Astrocyte (in vitro differentiated cells and primary cell): ENCODE measurements at regions not wholly inside any gene's neighbourhood (a gene's known extent, or its start where the extent isn't known, plus 50 kb on each side); places are given as distances from the start of the nearest gene placed in this dataset.
"Not testable (repeated sequence)": the region's sequence is repeated elsewhere in the genome, so short reads cannot be mapped to it uniquely, and the experiment has no call there.

ENCODE experiments used
- DNase-seq: peaks from one replicate; pipeline ENCODE4 v3.0.0-alpha.2; 2010; ENCODE audit warnings: low read depth
- FAIRE-seq: peaks from 2 replicates; lab custom pipeline; 2011; peaks lifted over from hg19 to GRCh38; lab: Jason Lieb, UNC
- H2AFZ ChIP-seq: 2 replicates; pipeline ENCODE4 v1.6.0; 2012; ENCODE audit warnings: low read depth, low read length, inconsistent platforms
- H3K27ac ChIP-seq: 2 replicates; pipeline ENCODE4 v1.5.1; 2011; ENCODE audit warnings: low read depth, low read length, inconsistent platforms
- H3K27me3 ChIP-seq: 2 replicates; pipeline ENCODE4 v1.6.0; 2011; ENCODE audit warnings: low read length, inconsistent platforms; ENCODE audit not compliant: insufficient read depth
- H3K36me3 ChIP-seq: 2 replicates; pipeline ENCODE4 v1.5.1; 2011; ENCODE audit warnings: low read length, inconsistent platforms; ENCODE audit not compliant: insufficient read depth
- H3K4me1 ChIP-seq: 2 replicates; pipeline ENCODE4 v1.5.1; 2011; ENCODE audit warnings: low read length, inconsistent platforms; ENCODE audit not compliant: insufficient read depth
- H3K4me2 ChIP-seq: 2 replicates; pipeline ENCODE4 v1.6.0; 2012; ENCODE audit warnings: low read length, inconsistent platforms
- H3K4me3 ChIP-seq: 2 replicates; pipeline ENCODE4 v1.5.1; 2011; ENCODE audit warnings: low read depth, mild to moderate bottlenecking, low read length, inconsistent platforms; ENCODE audit not compliant: insufficient read depth
- H3K79me2 ChIP-seq: 2 replicates; pipeline ENCODE4 v1.6.0; 2012; ENCODE audit warnings: mild to moderate bottlenecking, low read length, inconsistent platforms; ENCODE audit not compliant: insufficient read depth
- H3K9ac ChIP-seq: 2 replicates; pipeline ENCODE4 v1.6.0; 2012; ENCODE audit warnings: mild to moderate bottlenecking, low read length, inconsistent platforms
- H3K9me3 ChIP-seq: 2 replicates; pipeline ENCODE4 v1.5.1; 2012; ENCODE audit warnings: low read depth, mild to moderate bottlenecking, low read length, inconsistent platforms; ENCODE audit not compliant: insufficient read depth
- H4K20me1 ChIP-seq: 2 replicates; pipeline ENCODE4 v1.6.0; 2012; ENCODE audit warnings: low read length, inconsistent platforms; ENCODE audit not compliant: insufficient read depth
- H3K27ac Mint-ChIP-seq: one replicate; pipeline ENCODE4 v1.8.0; 2021; ENCODE audit warnings: mild to moderate bottlenecking, mixed read lengths; ENCODE audit not compliant: unreplicated experiment
- H3K27me3 Mint-ChIP-seq: one replicate; pipeline ENCODE4 v1.8.0; 2021; ENCODE audit warnings: low read depth, mixed read lengths; ENCODE audit not compliant: unreplicated experiment
- H3K36me3 Mint-ChIP-seq: one replicate; pipeline ENCODE4 v1.8.0; 2021; ENCODE audit warnings: low read depth, mixed read lengths; ENCODE audit not compliant: unreplicated experiment
- H3K4me1 Mint-ChIP-seq: one replicate; pipeline ENCODE4 v1.8.0; 2021; ENCODE audit warnings: low read depth, mixed read lengths; ENCODE audit not compliant: unreplicated experiment
- H3K4me3 Mint-ChIP-seq: one replicate; pipeline ENCODE4 v1.8.0; 2021; ENCODE audit warnings: mild to moderate bottlenecking, moderate library complexity, mixed read lengths; ENCODE audit not compliant: unreplicated experiment
- H3K9me3 Mint-ChIP-seq: one replicate; pipeline ENCODE4 v1.8.0; 2021; ENCODE audit warnings: mild to moderate bottlenecking, mixed read lengths; ENCODE audit not compliant: unreplicated experiment
- EZH2 ChIP-seq: IDR thresholded peaks from 2 replicates; pipeline ENCODE4 v1.6.1; 2012; ENCODE audit warnings: mild to moderate bottlenecking, low read length, inconsistent platforms; ENCODE audit not compliant: insufficient read depth
- TF ChIP-seq, protein P1 (sequence below): IDR thresholded peaks from 2 replicates; pipeline ENCODE4 v1.5.1; 2011; ENCODE audit warnings: low read depth, mild to moderate bottlenecking, inconsistent platforms, low read length, moderate library complexity; ENCODE audit not compliant: insufficient read depth

DNA sequence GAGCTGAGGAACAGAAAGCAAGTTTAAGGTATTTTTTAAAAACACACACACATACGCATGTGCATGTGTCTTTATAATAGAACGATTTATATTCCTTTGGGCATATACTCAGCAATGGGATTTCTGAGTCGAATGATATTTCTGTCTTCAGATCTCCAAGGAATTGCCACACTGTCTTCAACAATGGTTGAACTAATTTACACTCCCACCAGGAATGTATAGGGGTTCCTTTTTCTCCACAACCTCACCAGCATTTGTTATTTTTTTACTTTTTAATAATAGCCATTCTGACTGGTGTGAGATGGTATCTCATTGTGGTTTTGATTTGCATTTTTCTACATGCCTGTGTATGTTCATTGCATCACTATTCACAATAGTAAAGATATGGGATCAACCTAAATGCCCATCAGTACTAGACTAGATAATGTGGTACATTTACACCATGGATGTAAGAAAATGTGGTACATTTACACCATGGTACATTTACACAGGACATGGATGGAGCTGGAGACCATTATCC, 60.3 kb upstream of the MAP3K1 start:
- Mint-ChIP-seq H3K4me3 (no peak overlapping the region), H3K36me3 (no peaks in the 10 kb centered on the region), H3K27me3 (no peaks in the 10 kb centered on the region), H3K4me1 (no peaks in the 10 kb centered on the region), H3K27ac (no peak overlapping the region), H3K9me3 (peaks cover 3% of the 10 kb centered on the region)
- TF ChIP-seq, protein P1, sequence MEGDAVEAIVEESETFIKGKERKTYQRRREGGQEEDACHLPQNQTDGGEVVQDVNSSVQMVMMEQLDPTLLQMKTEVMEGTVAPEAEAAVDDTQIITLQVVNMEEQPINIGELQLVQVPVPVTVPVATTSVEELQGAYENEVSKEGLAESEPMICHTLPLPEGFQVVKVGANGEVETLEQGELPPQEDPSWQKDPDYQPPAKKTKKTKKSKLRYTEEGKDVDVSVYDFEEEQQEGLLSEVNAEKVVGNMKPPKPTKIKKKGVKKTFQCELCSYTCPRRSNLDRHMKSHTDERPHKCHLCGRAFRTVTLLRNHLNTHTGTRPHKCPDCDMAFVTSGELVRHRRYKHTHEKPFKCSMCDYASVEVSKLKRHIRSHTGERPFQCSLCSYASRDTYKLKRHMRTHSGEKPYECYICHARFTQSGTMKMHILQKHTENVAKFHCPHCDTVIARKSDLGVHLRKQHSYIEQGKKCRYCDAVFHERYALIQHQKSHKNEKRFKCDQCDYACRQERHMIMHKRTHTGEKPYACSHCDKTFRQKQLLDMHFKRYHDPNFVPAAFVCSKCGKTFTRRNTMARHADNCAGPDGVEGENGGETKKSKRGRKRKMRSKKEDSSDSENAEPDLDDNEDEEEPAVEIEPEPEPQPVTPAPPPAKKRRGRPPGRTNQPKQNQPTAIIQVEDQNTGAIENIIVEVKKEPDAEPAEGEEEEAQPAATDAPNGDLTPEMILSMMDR, result no peak
- no peak for TF ChIP-seq EZH2
- no peak overlapping the region for H3K27ac ChIP-seq
- H3K9me3 ChIP-seq, result peaks cover 3% of the 10 kb centered on the region
- H3K27me3 ChIP-seq, result no peaks in the 10 kb centered on the region
- no peaks in the 10 kb centered on the region for H3K4me1 ChIP-seq
- no peaks in the 10 kb centered on the region for H4K20me1 ChIP-seq
- no peaks in the 10 kb centered on the region for H3K36me3 ChIP-seq
- no peak overlapping the region for H2AFZ ChIP-seq
- no peak overlapping the region for H3K9ac ChIP-seq
- H3K4me2 ChIP-seq, result no peak overlapping the region
- FAIRE-seq (no peak), DNase-seq (no peak)
- H3K4me3 ChIP-seq, result no peak overlapping the region
- no peaks in the 10 kb centered on the region for H3K79me2 ChIP-seq

DNA sequence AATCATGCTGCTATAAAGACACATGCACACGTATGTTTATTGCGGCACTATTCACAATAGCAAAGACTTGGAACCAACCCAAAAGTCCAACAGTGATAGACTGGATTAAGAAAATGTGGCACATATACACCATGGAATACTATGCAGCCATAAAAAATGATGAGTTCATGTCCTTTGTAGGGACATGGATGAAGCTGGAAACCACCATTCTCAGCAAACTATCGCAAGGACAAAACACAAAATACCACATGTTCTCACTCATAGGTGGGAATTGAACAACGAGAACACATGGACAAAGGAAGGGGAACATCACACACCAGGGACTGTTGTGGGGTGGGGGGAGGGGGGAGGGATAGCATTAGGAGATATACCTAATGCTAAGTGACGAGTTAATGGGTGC, 61.8 kb upstream of the MAP3K1 start:
- H3K36me3 Mint-ChIP-seq, H3K4me3 ChIP-seq, H2AFZ ChIP-seq, H3K4me3 Mint-ChIP-seq, H3K79me2 ChIP-seq, H3K9ac ChIP-seq, H3K36me3 ChIP-seq, DNase-seq, H3K27ac Mint-ChIP-seq, H3K27me3 ChIP-seq, H3K27ac ChIP-seq, H3K4me2 ChIP-seq, H4K20me1 ChIP-seq, H3K9me3 Mint-ChIP-seq, H3K27me3 Mint-ChIP-seq, H3K9me3 ChIP-seq, H3K4me1 Mint-ChIP-seq, H3K4me1 ChIP-seq, FAIRE-seq: not testable (repeated sequence)

DNA sequence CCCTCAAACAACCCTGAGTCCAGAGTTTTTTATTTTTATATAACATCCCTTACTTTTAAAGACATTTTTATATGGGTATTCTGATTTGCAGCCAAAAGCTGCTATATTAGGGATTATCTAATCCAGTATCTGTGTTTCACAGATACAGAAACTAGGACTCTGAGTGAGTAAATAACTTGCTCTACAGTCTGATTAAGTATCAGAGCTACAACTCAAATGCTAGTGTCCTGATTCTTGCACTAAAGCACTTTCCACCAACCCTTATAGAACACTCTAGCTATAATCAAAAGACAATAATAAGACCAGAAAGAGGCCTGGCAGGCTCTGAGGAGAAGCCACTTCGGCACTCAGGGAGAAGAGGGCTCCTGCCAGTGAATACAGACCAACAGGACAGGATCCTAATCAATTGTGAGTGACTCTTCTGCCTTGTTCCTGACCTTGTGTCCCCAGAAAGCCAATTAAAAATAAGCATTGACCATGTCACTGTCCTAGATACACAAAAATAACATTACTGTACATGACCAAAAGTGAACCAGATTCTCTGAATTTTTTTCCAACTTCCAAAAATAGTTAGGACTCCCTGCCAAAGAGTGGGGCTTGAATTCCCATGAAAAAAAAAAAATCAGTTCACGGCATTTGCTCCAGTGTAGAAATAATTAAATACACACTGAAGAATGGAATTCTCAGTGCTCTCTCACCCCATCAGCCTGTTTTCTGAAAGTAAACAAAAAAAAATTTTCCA, 63.6 kb upstream of the MAP3K1 start:
- Histone ChIP-seq H3K27me3 (no peaks in the 10 kb centered on the region), H3K27ac (no peak overlapping the region), H3K4me1 (no peaks in the 10 kb centered on the region), H3K9ac (no peak overlapping the region), H3K79me2 (no peaks in the 10 kb centered on the region), H4K20me1 (no peaks in the 10 kb centered on the region), H3K9me3 (peaks cover 3% of the 10 kb centered on the region), H3K4me3 (no peak overlapping the region), H3K36me3 (no peaks in the 10 kb centered on the region), H2AFZ (no peak overlapping the region), H3K4me2 (no peak overlapping the region)
- Mint-ChIP-seq H3K4me1 (no peaks in the 10 kb centered on the region), H3K27me3 (no peaks in the 10 kb centered on the region), H3K27ac (no peak overlapping the region), H3K36me3 (no peaks in the 10 kb centered on the region), H3K4me3 (no peak overlapping the region), H3K9me3 (peaks cover 3% of the 10 kb centered on the region)
- TF ChIP-seq, protein P1, result no peak
- no peak for TF ChIP-seq EZH2
- FAIRE-seq (no peak), DNase-seq (no peak)
